ENCODE measurements at regions not wholly inside any gene's neighbourhood (a gene's known extent, or its start where the extent isn't known, plus 50 kb on each side); places are given as distances from the start of the nearest gene placed in this dataset.

DNA sequence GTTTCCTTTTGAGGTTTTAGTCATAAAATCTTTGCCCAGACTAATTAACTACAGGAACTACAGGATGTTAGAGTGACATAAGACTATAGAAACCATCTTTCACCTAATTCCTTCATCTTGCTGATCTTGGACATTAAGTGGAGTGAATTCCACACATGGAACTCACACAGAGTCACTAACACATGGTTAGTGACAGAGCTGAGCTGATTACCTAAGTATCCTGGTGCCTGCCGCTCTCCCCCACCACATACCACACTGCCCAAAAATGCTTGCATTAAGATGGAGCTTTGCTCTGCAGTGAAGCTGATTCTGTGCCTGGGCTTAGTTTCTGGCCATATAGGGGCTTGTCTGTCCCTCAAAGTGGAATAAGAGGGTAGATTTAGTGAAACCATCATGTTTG lies 332.9 kb upstream of the NT5C1B start:
- no peak for DNase-seq

DNA sequence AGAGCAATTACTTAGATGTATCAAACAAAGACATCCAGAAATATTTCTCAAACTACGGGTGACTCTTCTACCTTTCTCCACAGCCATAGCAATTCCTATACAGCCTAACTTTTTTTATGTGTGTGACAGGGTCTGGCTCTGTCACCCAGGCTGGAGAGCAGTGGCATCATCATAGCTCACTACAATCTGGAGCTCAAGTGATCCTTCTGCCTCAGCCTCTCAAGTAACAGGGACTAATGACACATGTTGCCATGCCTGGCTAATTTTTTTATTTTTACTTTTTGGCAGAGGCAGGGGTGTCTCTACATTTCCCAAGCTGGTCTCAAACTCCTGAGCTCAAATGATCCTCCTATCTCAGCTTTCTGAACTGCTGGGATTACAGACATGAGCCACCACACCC lies 328.9 kb upstream of the NT5C1B start:
- DNase-seq, result no peak

DNA sequence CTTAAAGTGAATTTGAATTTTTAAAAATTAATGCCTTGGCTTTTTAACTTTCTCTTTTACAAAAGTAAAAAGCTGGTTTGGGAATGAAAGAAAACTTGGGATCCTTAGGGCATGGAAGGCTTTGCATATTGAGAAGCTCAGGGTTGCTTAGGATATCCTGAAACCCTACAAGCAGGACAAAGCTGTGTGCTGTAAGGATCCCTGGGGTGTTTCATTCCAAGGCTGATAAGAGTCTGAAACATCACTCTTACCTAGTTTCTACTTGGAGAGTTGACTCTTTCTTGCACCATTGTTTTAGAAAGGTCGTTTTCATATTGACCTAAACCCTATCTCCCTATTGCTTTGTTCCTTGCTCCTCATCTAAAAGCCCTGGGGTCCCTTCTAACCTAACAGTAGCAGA lies 325.9 kb upstream of the NT5C1B start:
- DNase-seq, result no peak

DNA sequence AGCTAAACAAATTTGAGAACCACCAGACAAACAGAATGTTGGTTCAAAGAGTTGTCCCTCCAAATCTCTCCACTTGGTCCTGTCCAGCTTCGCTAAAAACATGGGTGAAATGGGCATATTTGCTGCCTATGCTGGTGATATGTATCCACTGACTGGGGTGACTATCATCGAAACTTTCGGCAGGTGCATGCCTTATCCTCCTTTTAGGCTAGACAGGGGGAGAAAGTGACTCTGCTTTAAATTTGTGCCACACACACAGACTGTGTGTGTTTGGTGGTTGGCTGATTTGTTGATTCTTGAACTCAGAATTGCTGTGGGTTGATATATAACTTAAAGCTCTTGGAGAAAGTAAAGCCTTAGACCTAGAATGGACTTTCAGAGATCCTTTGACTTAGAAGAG lies 324.1 kb upstream of the NT5C1B start:
- DNase-seq, result no peak

DNA sequence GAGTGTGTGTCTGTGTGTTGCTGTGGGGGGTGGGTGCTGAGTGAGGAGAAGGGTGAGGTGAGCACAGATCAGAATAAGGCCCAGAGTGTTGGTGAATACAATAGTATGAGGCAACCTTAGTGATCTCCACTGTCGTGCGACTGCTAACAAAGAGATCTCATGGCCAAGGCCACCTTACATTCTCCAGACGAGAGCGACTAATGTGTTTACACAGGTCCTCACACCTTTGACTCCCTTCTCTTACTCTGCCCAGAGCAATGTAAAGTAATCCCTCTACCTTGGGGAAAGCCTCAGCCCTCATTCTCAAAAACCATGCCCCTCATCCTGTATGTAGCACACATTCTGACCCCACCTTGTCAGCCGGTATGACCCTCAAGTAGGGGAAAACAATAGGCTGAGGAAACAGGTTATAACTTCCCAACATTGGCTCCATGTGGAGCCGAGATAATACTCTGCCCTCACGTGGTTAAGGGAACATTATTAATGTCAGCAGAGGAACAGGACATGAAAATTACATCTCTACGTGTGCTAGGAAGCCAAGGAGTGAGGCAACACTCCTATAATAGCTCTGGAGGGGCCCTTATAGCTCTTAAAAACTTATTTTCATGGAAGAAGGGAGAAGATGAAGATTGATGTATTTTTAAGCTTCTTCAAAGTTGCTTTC lies 323.0 kb upstream of the NT5C1B start:
- no peak for DNase-seq

DNA sequence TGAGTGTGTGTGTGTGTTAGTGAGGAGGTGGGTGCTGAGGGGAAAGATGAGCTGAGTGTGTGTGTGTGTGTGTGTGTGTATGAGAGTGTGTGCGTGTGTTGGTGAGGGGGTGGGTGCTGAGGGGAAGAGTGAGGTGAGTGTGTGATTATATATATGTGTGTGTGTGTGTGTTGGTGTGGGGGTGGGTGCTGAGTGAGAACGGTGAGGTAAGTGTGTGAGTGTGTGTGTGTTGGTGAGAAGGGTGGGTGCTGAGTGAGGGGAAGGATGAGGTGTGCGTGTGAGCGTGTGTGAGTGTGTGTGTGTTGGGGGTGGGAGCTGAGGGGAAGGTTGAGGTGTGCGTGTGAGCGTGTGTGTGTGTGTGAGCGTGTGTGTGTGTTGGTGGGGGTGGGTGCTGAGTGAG lies 322.0 kb upstream of the NT5C1B start:
- no peak for DNase-seq

DNA sequence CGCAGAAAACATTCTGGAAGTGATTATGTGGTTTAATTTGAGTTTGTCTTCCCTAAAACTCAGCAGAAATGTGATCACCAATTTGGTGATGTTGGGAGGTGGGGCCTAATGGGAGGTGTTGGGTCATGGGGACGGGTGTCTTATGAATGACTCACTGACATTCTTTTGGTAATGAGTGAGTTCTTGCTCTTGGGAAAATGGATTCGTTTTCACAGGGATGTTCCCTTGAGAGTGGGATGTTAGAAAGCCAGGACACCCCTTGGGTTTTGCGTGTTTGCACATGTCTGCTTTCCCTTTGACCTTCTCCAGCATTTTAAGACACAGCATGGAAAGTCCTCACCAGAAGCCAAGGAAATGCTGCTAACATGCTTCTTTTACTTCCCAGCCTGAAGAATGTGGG lies 321.5 kb upstream of the NT5C1B start:
- DNase-seq, result no peak

DNA sequence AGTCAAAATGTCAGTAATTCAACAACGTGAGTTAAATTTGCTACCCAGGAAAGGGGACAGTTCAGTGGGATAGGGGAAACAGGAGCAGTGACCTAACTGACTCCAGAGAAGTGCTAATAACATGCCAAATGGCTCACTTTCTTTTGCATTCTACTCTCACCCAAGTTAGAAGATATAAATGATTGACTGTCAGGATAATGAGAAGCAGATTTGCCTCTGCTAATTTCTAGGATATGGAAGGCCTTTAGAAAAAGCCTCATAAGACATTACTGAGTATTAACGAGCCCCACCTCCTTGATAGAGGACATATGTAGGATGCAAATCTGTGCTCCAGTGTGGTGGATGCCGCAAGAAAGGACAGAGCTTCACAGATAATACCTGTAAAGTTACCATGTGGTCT lies 318.6 kb upstream of the NT5C1B start:
- no peak for DNase-seq

DNA sequence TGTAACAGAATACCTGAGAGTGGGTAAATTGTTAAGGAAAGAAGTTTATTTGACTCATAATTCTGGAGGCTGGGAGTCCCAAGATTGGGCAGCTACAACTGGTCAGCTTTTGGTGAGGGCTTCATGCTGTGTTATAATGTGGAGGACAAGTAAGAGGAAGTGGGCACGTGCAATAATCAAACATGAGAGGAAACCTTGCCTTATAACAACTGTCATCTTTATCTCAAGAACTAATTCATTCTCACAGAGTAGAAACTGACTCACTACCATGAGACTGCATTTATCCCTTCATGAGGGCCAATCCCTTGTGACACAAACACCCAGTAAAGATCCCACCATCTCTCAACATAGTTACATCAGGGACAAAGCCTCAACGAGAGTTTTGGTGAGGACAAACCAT lies 318.1 kb upstream of the NT5C1B start:
- no peak for DNase-seq

DNA sequence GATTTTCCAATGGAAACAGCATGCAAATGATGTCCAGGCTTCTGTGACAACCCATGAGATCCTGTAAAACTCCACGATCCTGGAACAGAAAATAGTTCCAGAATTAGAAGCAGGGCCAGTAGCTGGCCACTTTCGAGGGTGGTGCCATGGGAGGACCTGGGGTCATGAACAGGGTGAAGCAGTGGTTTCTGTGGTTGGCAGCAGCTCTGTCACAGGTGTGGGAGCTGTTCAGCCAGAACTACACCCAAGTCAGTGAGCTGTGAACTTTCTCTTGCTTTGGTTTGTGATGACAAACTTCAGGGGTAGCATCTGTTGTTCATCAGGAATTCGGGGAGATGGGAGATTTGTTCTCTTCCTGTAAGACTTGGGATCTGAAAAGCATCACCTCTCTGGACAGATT lies 314.4 kb upstream of the NT5C1B start:
- DNase-seq, result no peak

DNA sequence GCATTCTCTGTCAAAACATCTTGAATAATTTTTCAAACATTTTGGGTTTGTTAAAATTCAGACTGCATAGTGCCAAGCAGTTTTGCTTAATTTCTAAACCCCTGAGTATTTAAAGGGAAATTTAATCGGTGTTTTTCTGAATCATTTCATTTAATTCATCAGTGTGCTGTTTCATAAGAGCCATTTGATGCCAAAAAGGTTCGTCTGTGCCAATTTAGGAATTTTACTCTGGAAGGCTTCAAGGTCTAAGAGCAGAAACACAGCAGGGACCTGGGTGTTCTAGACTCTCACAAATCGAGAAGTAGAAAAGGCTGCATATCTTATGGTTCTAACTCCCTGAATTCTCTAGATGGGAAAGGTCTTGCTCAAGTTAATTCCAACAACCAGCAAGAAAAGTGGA lies 311.9 kb upstream of the NT5C1B start:
- DNase-seq, result no peak

DNA sequence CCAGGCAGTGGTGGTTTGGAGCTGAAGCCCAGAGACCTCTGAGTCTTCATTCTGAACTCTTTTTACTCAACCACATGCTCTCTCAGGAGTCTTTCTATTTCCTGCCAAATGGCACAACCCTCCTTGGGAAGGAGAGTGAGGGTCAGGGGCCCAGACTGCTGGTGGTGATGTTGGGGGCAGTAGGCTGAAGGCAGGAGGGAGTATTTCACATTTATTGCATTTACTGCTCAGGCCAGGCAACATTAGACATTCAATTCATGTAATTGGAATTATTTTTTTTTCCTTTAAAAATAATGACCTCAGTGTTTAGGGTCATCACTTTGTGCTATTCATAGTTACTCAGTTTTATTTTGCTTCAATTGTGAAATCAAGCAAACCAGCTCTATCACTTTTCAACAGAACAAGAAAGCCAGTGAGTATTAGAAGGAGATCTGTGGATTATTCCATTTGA lies 311.3 kb upstream of the NT5C1B start:
- DNase-seq, result no peak

DNA sequence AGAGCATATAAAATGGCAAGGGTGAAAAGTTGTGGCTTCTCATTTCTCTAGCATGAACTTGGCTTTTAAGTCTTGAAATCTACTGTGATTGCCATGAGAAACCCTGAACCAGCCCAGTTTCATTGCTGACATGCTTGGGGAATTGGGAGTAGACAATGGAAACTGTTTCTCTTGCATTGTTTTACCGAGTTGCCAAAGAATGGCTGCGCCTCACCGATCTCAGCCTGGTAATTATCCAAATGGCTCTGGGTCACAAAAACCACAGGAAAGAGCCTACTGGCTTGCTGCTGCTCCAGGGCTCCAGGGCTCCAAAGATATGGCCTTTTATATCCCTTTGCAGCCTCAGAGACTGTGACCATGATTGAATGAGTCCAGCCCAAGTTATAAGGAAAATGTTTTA lies 310.4 kb upstream of the NT5C1B start:
- no peak for DNase-seq

DNA sequence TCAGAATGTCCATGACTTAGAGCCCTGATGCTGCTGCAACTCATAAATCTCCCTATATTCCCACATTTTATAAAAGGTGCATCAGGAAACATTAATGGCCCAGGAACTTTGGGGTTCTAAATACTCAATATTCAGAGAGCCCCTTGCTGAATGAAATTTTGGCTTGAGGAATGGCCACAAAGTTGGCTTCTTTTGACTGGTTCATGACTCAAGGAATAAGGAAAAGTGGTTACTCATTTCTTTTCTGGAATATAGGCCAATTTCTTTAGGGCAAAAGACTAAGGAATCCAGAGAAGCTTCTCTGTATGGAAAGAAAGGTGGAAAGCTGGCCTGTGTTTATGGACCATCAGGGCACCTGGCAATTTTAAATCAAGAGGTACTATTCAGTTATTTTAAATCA lies 308.9 kb upstream of the NT5C1B start:
- no peak for DNase-seq

DNA sequence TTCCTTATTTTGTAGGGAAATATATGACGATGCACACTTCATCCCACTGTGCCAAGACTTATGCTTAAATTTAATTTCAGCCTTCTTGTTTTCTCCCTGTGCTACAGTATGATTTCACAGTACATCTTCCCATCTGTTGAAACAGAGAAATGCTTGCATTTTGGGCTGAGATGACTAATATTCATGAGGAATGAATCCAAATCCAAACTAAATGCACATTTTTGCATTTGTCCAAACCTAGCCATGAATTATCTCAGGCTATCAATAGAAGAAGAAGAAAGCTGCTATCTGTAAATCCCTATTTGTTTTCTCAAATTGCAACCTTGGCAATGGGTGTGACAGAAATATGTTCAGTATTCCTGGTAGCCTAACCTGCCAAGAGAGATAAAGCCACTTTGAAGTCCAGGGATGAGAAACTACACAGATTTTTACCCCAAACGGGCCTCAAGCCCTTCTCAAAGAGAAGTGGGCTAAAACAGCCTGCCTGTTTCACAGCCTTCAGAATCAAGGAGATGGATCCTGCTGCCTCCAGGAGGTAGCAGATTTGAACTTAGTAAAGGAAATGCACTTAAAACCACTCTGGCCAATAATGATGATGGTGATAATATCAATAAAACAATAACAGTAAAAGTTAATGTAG lies 306.9 kb upstream of the NT5C1B start:
- no peak for DNase-seq

DNA sequence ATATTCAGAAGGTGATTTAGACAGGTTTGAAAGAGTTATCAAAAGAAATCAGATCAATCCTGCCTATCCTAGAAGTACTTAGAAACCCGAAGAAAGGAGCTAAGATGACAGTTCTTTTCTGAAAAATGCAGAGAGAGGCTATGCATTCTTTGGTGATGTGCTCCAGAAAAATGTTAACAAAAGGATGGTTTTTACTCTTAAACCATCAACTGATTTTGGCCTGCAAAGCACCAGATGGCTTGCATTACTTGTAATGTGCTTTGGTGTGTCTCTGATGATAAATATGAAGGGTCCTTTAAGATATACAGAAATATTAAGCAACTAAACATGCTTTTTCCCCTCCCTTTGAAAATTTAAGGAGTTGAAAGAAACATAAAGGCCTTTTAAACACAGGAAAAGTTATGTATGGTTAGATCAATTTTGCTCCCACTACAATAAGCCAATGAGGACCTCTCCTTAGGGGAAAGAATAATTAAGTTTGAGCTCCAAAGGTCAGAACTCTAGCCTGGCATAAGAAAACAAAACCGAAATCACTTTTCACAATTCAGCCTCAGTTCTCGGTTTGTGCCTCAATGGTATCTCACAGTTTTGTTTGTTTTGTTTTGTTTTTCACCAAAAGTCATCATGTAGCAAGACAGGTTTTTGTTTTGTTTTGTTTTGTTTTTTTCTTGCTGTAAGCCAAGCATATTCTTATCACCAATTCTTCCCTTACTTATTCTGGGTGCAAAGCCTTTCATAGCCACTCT lies 302.4 kb upstream of the NT5C1B start:
- DNase-seq, result no peak

DNA sequence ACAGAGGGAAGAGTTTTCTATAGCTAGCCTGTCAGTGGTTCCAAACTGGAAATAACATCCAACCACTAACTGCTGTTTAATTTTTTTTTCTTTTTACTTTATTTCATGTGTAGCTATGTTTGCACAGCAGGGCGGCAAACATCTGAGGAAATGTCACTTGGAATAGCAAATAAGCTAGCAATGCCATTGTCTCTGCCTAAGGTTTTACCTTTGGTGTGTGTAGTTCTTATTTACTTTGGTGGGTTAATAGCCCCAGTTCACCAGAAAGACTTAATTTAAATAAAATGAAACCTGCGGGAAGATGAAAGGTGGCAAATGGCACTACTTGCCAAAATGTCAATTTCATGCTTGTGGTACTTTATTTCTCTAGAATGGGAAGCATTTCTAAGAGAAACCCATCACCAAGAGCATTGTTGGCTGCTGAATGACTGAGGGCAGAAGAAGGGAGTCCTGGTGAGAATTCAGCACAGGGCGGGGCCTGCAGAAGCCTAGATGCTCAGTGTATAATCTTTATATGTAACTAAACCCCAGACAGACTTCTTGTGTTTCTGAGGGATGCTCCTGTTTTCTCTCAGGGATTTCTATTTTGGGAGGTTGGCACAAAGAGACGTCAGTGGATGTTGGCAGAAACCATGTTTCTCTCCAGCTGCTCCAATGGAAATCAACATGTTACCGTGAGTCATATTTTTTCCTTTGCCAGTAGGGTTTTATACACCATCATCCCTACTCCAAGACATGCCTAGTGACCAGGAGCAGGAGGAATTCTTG lies 300.4 kb upstream of the NT5C1B start:
- DNase-seq, result no peak

DNA sequence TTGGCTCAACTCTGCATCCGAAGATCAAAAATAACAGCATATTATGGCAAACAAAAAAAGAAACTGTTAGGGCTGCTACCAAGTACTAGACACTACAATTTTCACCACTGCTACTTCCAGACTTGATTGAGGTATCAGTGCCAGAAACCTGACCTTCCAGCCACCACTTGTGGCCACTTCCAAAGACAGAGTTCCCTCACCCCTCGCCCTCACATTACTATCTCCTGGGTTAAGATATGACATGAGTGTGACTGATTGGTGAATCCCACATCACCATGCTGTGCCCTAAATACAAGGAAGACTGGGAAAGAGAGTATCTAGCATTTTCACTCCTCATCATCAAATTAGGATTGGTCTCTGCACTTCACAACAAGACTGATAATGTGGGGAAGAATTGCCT lies 296.1 kb upstream of the NT5C1B start:
- no peak for DNase-seq

DNA sequence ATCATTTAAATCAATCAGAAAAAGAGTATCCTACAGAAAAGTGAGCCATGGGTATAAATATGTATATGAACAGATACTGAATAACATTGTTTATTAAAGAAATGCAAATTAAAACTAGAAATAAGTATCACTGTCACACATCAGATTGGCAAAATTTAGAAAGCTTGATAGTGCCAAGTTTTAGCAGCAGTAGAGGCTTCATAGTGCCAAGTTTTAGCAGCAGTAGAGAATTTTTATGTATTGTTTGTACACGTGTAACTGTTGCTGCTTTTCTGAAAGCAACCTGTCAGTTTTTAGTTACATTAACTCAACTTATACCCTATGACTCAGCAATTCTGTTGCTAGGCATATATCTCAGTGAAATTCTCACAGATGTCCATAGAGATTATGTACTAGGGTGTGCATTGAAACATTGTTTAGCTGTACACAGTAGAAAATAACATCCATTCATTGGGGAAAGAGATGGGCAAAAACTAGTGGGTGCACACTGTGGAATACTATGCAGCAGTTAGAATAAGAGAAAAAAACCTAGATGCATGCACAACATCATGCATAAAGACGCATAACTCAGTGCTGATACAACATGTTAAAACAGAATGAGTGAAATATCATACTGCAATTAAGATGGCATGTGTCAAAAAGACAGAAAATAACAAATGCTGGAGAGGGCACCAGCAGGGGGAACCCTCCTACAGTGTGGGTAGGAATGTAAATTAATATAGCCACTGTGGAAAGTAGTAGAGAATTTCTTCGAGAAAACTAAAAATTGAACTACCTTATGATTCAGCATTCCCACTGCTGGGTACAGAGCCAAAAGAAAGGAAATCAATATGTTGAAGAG lies 294.5 kb upstream of the NT5C1B start:
- DNase-seq, result no peak

DNA sequence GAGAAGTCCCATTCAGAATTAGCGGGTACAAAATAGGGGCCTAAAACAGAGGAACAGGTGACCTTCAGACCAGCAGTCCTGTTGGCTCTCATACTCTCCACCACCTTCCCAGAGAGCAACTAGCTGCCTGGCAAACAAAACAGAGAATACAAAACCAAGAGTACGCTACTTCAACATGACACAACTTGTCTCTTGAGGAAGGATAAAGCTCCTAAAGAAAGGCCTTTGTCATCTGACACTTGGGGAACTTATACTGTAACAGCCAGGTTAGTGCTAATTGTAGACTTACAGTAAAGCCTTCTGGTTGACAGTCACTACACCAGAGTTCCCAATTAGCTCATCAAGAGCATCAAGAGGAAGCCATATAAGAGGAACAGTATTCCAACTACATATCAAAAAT lies 282.1 kb upstream of the NT5C1B start:
- no peak for DNase-seq

DNA sequence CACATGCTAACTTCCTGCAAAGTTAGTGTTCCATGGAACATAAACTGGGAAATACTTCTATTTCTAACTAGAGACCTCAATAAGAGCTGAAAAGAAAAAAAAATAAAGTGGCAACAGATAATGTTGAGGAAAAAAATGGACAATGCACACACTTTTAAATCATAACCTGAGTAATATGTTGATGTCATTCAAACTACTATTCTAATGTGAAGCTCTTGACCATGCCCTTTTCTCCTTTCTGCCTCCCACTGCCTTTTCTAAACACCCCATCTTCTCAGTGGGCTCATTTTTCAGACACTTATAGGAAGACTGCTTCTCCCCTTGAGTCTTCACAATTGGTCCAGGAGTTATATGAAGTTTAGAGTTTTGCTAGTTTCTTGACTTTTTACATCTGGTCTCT lies 280.9 kb upstream of the NT5C1B start:
- no peak for DNase-seq

DNA sequence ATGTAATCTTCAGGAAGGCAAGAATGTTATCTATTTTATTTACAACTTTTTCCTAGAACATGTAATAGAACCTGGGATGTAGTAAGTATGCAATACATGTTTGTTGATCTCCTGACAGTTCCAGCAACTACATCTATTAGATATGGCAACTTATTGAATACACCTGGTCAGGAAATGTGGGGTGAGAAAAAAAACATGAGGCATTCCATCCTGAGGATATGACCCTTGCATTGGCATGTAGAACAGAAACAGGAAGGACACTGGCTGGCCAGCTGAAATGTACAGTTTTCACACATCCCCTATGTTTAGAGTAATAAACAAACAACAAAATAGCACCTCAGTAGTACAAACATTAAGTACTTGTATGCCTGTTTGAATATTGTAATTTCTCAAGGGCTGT lies 272.6 kb upstream of the NT5C1B start:
- no peak for DNase-seq

DNA sequence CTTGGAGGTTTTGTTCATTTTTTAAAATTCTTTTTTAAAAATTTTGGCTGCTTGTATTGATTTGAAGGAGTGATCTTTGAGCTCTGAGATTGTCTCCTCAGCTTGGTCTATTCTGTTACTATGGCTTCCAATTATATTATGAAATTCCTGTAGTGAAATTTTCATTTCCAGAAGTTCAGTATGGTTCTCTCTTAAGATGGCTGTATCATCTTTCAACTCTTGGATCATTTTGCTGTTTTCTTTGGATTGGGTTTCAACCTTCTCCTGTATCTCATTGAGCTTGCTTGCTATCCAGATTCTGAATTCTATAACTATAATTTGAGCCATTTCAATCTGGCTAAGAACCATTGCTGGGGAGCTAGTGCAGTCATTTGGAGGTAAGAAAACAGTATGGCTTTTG lies 270.8 kb upstream of the NT5C1B start:
- DNase-seq, result no peak

Measured in NCI-H2081 treated with DMSO at 0.1 percent for 48 hours (cell line).